H1 (cell line): ENCODE measurements at regions not wholly inside any gene's neighbourhood (a gene's known extent, or its start where the extent isn't known, plus 50 kb on each side); places are given as distances from the start of the nearest gene placed in this dataset.

ENCODE experiments used
- CTCF ChIA-PET: fragments of 300-600 bp; sonication (Branson Sonifier 250); formaldehyde crosslinking; loops from one replicate; lab custom pipeline; 2021; ENCODE audit not compliant: partially characterized antibody; lab: Charles Lee
- POLR2A ChIA-PET: fragments of 300-600 bp; sonication (Branson Sonifier 250); formaldehyde crosslinking; loops from one replicate; lab custom pipeline; 2021; ENCODE audit warnings: inconsistent platforms; ENCODE audit not compliant: partially characterized antibody; lab: Charles Lee
- DNase-seq, 2 experiments: peaks; one replicate each; pipeline versions ENCODE4 v3.0.0 to v3.0.0-alpha.2; 2010 to 2022; ENCODE audit warnings: low spot score in 2 of 2, low read depth in 1 of 2, mixed read lengths in 1 of 2
- FAIRE-seq: peaks from 2 replicates; lab custom pipeline; 2011; peaks lifted over from hg19 to GRCh38; lab: Jason Lieb, UNC
- H2AFZ ChIP-seq: 2 replicates; pipeline ENCODE4 v1.8.1; 2012; ENCODE audit warnings: low read length, inconsistent platforms
- H2AK5ac ChIP-seq: 2 replicates; pipeline ENCODE4 v1.6.1; 2013; ENCODE audit warnings: low read depth, low read length
- H2BK120ac ChIP-seq: replicated peaks from 2 replicates; pipeline ENCODE3; 2013; ENCODE audit warnings: low read depth, low read length, inconsistent platforms
- H2BK12ac ChIP-seq: 2 replicates; pipeline ENCODE4 v1.6.1; 2013; ENCODE audit warnings: low read depth, low read length
- H2BK15ac ChIP-seq: 2 replicates; pipeline ENCODE4 v1.6.1; 2013; ENCODE audit warnings: low read length
- H2BK20ac ChIP-seq: 2 replicates; pipeline ENCODE4 v1.6.1; 2013; ENCODE audit warnings: low read length
- H2BK5ac ChIP-seq: 2 replicates; pipeline ENCODE4 v1.6.1; 2013; ENCODE audit warnings: low read depth, low read length
- H3K14ac ChIP-seq: 2 replicates; pipeline ENCODE4 v1.6.1; 2013; ENCODE audit warnings: inconsistent platforms; ENCODE audit not compliant: insufficient read length
- H3K18ac ChIP-seq: 2 replicates; pipeline ENCODE4 v1.6.1; 2013; ENCODE audit warnings: low read length; ENCODE audit errors: extremely low read depth
- H3K23ac ChIP-seq: 2 replicates; pipeline ENCODE4 v1.6.1; 2013; ENCODE audit warnings: inconsistent platforms; ENCODE audit not compliant: insufficient read length
- H3K23me2 ChIP-seq: 2 replicates; pipeline ENCODE4 v1.6.1; 2013; ENCODE audit warnings: low read depth, low read length
- H3K27ac ChIP-seq: 2 replicates; pipeline ENCODE4 v1.6.1; 2011; ENCODE audit warnings: low read depth, low read length, inconsistent platforms
- H3K27me3 ChIP-seq, 4 experiments: replicated peaks in 1 of 4; 1 replicate in 1 of 4; 2 replicates in 3 of 4; pipeline versions ENCODE4 v1.6.1 to v1.8.1; 2011 to 2013; ENCODE audit warnings: low read length in 3 of 4, mild to moderate bottlenecking in 3 of 4, inconsistent platforms in 2 of 4, mixed read lengths in 2 of 4, moderate library complexity in 1 of 4; ENCODE audit not compliant: control insufficient read depth in 3 of 4, insufficient read depth in 3 of 4; ENCODE audit errors: extremely low read depth in 1 of 4
- H3K36me3 ChIP-seq, 4 experiments: 2 replicates each; pipeline versions ENCODE4 v1.6.1 to v1.8.1; 2011 to 2013; ENCODE audit warnings: mild to moderate bottlenecking in 4 of 4, low read length in 3 of 4, moderate library complexity in 2 of 4, control low read depth in 1 of 4, inconsistent platforms in 1 of 4; ENCODE audit not compliant: insufficient read depth in 4 of 4, control insufficient read depth in 2 of 4
- H3K4ac ChIP-seq: replicated peaks from 2 replicates; pipeline ENCODE3; 2013; ENCODE audit warnings: low read length, low read depth, mixed read lengths, inconsistent platforms; ENCODE audit not compliant: insufficient read length
- H3K4me1 ChIP-seq, 4 experiments: replicated peaks in 1 of 4; 1 replicate in 1 of 4; 2 replicates in 3 of 4; pipeline versions ENCODE4 v1.6.1 to v1.8.1; 2011 to 2013; ENCODE audit warnings: low read length in 3 of 4, inconsistent platforms in 2 of 4, mixed read lengths in 1 of 4; ENCODE audit not compliant: insufficient read depth in 4 of 4, control insufficient read depth in 3 of 4
- H3K4me2 ChIP-seq, 2 experiments: 2 replicates each; pipeline versions ENCODE4 v1.6.1 to v1.8.1; 2011 to 2013; ENCODE audit warnings: low read depth in 2 of 2, low read length in 2 of 2, control low read depth in 1 of 2, inconsistent platforms in 1 of 2, mild to moderate bottlenecking in 1 of 2; ENCODE audit not compliant: insufficient read depth in 1 of 2
- H3K4me3 ChIP-seq, 4 experiments: fragments of 200-600, 300-600 bp in 1 of 4; sonication (generic), shearing (Covaris generic), sonication (Bioruptor Twin) in 1 of 4; 2 replicates each; pipeline versions ENCODE4 v1.5.1 to v1.8.1; 2011 to 2016; ENCODE audit warnings: low read length in 4 of 4, low read depth in 3 of 4, control low read depth in 2 of 4, inconsistent platforms in 2 of 4, mild to moderate bottlenecking in 2 of 4, mixed read lengths in 1 of 4, moderate library complexity in 1 of 4; ENCODE audit not compliant: insufficient read depth in 2 of 4; ENCODE audit errors: extremely low read depth in 1 of 4
- H3K56ac ChIP-seq: replicated peaks from 2 replicates; pipeline ENCODE3; 2013; ENCODE audit warnings: low read depth, mild to moderate bottlenecking, mixed read lengths, low read length, inconsistent platforms; ENCODE audit not compliant: insufficient read length
- H3K79me1 ChIP-seq: 2 replicates; pipeline ENCODE4 v1.6.1; 2013; ENCODE audit warnings: low read depth, low read length, control low read depth
- H3K79me2 ChIP-seq, 2 experiments: 2 replicates each; pipeline versions ENCODE4 v1.6.1 to v1.8.1; 2012 to 2013; ENCODE audit warnings: low read length in 2 of 2, mild to moderate bottlenecking in 2 of 2, inconsistent platforms in 1 of 2; ENCODE audit not compliant: insufficient read depth in 2 of 2, control insufficient read depth in 1 of 2
- H3K9ac ChIP-seq, 4 experiments: replicated peaks in 1 of 4; 1 replicate in 1 of 4; 2 replicates in 3 of 4; pipeline versions ENCODE4 v1.6.1 to v1.8.1; 2011 to 2013; ENCODE audit warnings: low read depth in 3 of 4, low read length in 3 of 4, control low read depth in 2 of 4, mild to moderate bottlenecking in 2 of 4, moderate library complexity in 2 of 4, inconsistent platforms in 1 of 4; ENCODE audit errors: extremely low read depth in 1 of 4
- H3K9me3 ChIP-seq, 2 experiments: 2 replicates each; pipeline versions ENCODE4 v1.6.1 to v1.8.1; 2012 to 2013; ENCODE audit warnings: mild to moderate bottlenecking in 2 of 2, moderate library complexity in 2 of 2, control low read depth in 1 of 2, inconsistent platforms in 1 of 2, low read depth in 1 of 2, low read length in 1 of 2, mixed read lengths in 1 of 2; ENCODE audit not compliant: insufficient read depth in 2 of 2
- H4K20me1 ChIP-seq, 2 experiments: replicated peaks in 1 of 2; 2 replicates each; pipeline versions ENCODE3 to v1.8.1; 2011 to 2013; ENCODE audit warnings: inconsistent platforms in 2 of 2, low read length in 2 of 2, mild to moderate bottlenecking in 1 of 2; ENCODE audit not compliant: insufficient read depth in 2 of 2, control insufficient read depth in 1 of 2
- H4K5ac ChIP-seq: 2 replicates; pipeline ENCODE4 v1.6.1; 2013; ENCODE audit warnings: low read length, low read depth, mixed read lengths, inconsistent platforms; ENCODE audit not compliant: insufficient read length
- H4K8ac ChIP-seq: 2 replicates; pipeline ENCODE4 v1.8.0; 2013; ENCODE audit warnings: mild to moderate bottlenecking, moderate library complexity, low read length, inconsistent platforms; ENCODE audit not compliant: insufficient read depth; ENCODE audit errors: extremely low read depth
- H4K91ac ChIP-seq: replicated peaks from 2 replicates; pipeline ENCODE3; 2013; ENCODE audit warnings: low read length, mixed read lengths, inconsistent platforms; ENCODE audit not compliant: insufficient read length
- CBX5 ChIP-seq: fragments of 300-800, 300-1000 bp; sonication (generic); IDR thresholded peaks from 2 replicates; pipeline ENCODE4 v1.7.1; 2016; ENCODE audit warnings: antibody characterized with exemption, low read length, low read depth
- CBX8 ChIP-seq: fragments of 300-800, 300-1000 bp; sonication (generic); IDR thresholded peaks from 2 replicates; pipeline ENCODE4 v1.7.1; 2016; ENCODE audit warnings: low read depth, low read length, borderline replicate concordance
- CHD2 ChIP-seq: IDR thresholded peaks from 2 replicates; pipeline ENCODE4 v1.6.1; 2012; ENCODE audit warnings: low read length, improper control_type of control experiment
- CTBP2 ChIP-seq: IDR thresholded peaks from 2 replicates; pipeline ENCODE4 v1.7.0; 2011; ENCODE audit warnings: borderline replicate concordance, mild to moderate bottlenecking, moderate library complexity, mixed read lengths, low read length; ENCODE audit not compliant: insufficient read depth, insufficient read length
- GTF2F1 ChIP-seq: IDR thresholded peaks from 2 replicates; pipeline ENCODE4 v1.6.1; 2012; ENCODE audit warnings: low read depth, low read length, improper control_type of control experiment, borderline replicate concordance
- KDM4A ChIP-seq: IDR thresholded peaks from one replicate; pipeline ENCODE4 v1.7.1; 2012; ENCODE audit warnings: low read depth, mild to moderate bottlenecking, moderate library complexity, low read length, inconsistent platforms; ENCODE audit not compliant: severe bottlenecking
- MAFK ChIP-seq: IDR thresholded peaks from 2 replicates; pipeline ENCODE4 v1.6.1; 2012; ENCODE audit warnings: low read depth, mild to moderate bottlenecking, improper control_type of control experiment, low read length
- RFX5 ChIP-seq: IDR thresholded peaks from 2 replicates; pipeline ENCODE4 v1.6.1; 2011; ENCODE audit warnings: low read depth, low read length, improper control_type of control experiment, borderline replicate concordance
- SIN3A ChIP-seq, 2 experiments: IDR thresholded peaks in 1 of 2; conservative IDR thresholded peaks in 1 of 2; 2 replicates each; pipeline ENCODE4 v1.6.1; 2011 to 2012; ENCODE audit warnings: low read length in 2 of 2, improper control_type of control experiment in 1 of 2, low read depth in 1 of 2, mild to moderate bottlenecking in 1 of 2
- SRF ChIP-seq: IDR thresholded peaks from 2 replicates; pipeline ENCODE4 v1.6.1; 2011; ENCODE audit warnings: mild to moderate bottlenecking, low read depth, low read length, moderate library complexity
- TAF7 ChIP-seq: optimal IDR thresholded peaks from 2 replicates; pipeline ENCODE3; 2011; ENCODE audit warnings: low read depth, mild to moderate bottlenecking, inconsistent platforms, low read length, moderate library complexity, borderline replicate concordance
- TCF12 ChIP-seq: IDR thresholded peaks from 2 replicates; pipeline ENCODE4 v1.6.1; 2011; ENCODE audit warnings: low read depth, mild to moderate bottlenecking, low read length
- ZNF274 ChIP-seq: IDR thresholded peaks from 2 replicates; pipeline ENCODE4 v1.7.0; 2012; ENCODE audit warnings: low read length, borderline replicate concordance; ENCODE audit errors: extremely low read depth
- WGBS, 2 experiments: shearing (Covaris generic) in 1 of 2; methylation state at CpG; one replicate each; pipeline versions ENCODE4 v1.1.6 to v1.1.7; 2013 to 2015; ENCODE audit warnings: low lambda C conversion rate in 2 of 2, mixed read lengths in 2 of 2, inconsistent platforms in 1 of 2, low coverage in 1 of 2, missing lambda C conversion rate in 1 of 2; ENCODE audit not compliant: insufficient replicate concordance in 2 of 2, insufficient coverage in 1 of 2, insufficient read length in 1 of 2; ENCODE audit errors: extremely low coverage in 1 of 2, missing lambda C conversion rate in 1 of 2; 5-methylcytosine and 5-hydroxymethylcytosine counted together

GRCh38 chr12:94714378-94715114 is 64.2 kb upstream of the TMCC3 start:
- Histone ChIP-seq H4K5ac (no peak overlapping the region), H2BK12ac (no peak overlapping the region), H3K18ac (no peak overlapping the region), H3K4me3 (no peak overlapping the region), H4K20me1 (no peaks in the 10 kb centered on the region), H3K79me1 (no peaks in the 10 kb centered on the region), H2AK5ac (no peak overlapping the region), H3K9me3 (no peaks in the 10 kb centered on the region), H2BK15ac (no peak overlapping the region), H3K23me2 (no peaks in the 10 kb centered on the region), H3K4me1 (peaks cover 0 to 3% (median 1%) of the 10 kb centered on the region in 4 experiments; a peak in 2 of 7 replicates), H2BK5ac (no peak overlapping the region), H4K8ac (no peak overlapping the region), H3K14ac (no peak overlapping the region), H3K27me3 (no peaks in the 10 kb centered on the region), H2BK120ac (no peak overlapping the region), H2BK20ac (no peak overlapping the region), H3K4ac (no peak overlapping the region), H3K27ac (no peak overlapping the region)
- POLR2A ChIA-PET, result interaction anchor here (0.8 kb wide), 1 partner anchor 31 kb away, joined by 3 read pairs; no protein-coding TSS in a partner anchor
- WGBS, 2 experiments, result 91% methylated on average over 6 of the region's 6 CpGs; no CpG with 5 or more reads in 1 of the 2 experiments
- CTCF ChIA-PET, result interaction anchor here (0.6 to 2.6 kb wide), 6 partner anchors 9 to 140 kb away, joined by 3 to 14 read pairs (median 5); no protein-coding TSS in a partner anchor
- no peak for DNase-seq
- TF ChIP-seq RFX5 (no peak), ZNF274 (no peak), KDM4A (no peak), CTBP2 (no peak), TCF12 (no peak), GTF2F1 (no peak), SRF (no peak), CBX8 (no peak), CHD2 (no peak), CBX5 (no peak), MAFK (no peak), SIN3A (conservative IDR thresholded peaks at IDR 0.05 in 1 of 2, IDR thresholded peaks at IDR 0.05 in 1 of 2; ENCODE audit: low read depth in 1 of 2, low read length in 2 of 2) (no peak), TAF7 (no peak)
- TF ChIP-seq, all 59 proteins: peak for 0
- Histone ChIP-seq H3K23ac (no peak overlapping the region), H3K36me3 (no peaks in the 10 kb centered on the region), H3K4me2 (no peak overlapping the region), H3K9ac (no peak overlapping the region), H2AFZ (no peak overlapping the region; the same call in 1 of the 2 replicates), H3K79me2 (no peaks in the 10 kb centered on the region), H4K91ac (no peak overlapping the region), H3K56ac (no peak overlapping the region)
- FAIRE-seq, result no peak
